ENCODE measurements at regions not wholly inside any gene's neighbourhood (a gene's known extent, or its start where the extent isn't known, plus 50 kb on each side); places are given as distances from the start of the nearest gene placed in this dataset.

GRCh38 chr6:170116636-170117035 lies 174.2 kb downstream of the DLL1 start:
- no peaks in the 10 kb centered on the region for H3K9me3 ChIP-seq
- H3K4me1 ChIP-seq (ENCODE audit: control insufficient read depth in 1 of 2, insufficient read depth in 1 of 2, low read depth in 1 of 2, low read length in 1 of 2), result no peaks in the 10 kb centered on the region
- H3K27me3 ChIP-seq, result no peaks in the 10 kb centered on the region
- no peaks in the 10 kb centered on the region for H3K36me3 ChIP-seq
- TF ChIP-seq, protein P1, sequence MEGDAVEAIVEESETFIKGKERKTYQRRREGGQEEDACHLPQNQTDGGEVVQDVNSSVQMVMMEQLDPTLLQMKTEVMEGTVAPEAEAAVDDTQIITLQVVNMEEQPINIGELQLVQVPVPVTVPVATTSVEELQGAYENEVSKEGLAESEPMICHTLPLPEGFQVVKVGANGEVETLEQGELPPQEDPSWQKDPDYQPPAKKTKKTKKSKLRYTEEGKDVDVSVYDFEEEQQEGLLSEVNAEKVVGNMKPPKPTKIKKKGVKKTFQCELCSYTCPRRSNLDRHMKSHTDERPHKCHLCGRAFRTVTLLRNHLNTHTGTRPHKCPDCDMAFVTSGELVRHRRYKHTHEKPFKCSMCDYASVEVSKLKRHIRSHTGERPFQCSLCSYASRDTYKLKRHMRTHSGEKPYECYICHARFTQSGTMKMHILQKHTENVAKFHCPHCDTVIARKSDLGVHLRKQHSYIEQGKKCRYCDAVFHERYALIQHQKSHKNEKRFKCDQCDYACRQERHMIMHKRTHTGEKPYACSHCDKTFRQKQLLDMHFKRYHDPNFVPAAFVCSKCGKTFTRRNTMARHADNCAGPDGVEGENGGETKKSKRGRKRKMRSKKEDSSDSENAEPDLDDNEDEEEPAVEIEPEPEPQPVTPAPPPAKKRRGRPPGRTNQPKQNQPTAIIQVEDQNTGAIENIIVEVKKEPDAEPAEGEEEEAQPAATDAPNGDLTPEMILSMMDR (IDR thresholded peaks at IDR 0.05), result no peak
- H3K27ac ChIP-seq, result no peak overlapping the region
- H3K4me3 ChIP-seq (ENCODE audit: low read depth in 1 of 2, low read length in 1 of 2), result no peak overlapping the region

DNA sequence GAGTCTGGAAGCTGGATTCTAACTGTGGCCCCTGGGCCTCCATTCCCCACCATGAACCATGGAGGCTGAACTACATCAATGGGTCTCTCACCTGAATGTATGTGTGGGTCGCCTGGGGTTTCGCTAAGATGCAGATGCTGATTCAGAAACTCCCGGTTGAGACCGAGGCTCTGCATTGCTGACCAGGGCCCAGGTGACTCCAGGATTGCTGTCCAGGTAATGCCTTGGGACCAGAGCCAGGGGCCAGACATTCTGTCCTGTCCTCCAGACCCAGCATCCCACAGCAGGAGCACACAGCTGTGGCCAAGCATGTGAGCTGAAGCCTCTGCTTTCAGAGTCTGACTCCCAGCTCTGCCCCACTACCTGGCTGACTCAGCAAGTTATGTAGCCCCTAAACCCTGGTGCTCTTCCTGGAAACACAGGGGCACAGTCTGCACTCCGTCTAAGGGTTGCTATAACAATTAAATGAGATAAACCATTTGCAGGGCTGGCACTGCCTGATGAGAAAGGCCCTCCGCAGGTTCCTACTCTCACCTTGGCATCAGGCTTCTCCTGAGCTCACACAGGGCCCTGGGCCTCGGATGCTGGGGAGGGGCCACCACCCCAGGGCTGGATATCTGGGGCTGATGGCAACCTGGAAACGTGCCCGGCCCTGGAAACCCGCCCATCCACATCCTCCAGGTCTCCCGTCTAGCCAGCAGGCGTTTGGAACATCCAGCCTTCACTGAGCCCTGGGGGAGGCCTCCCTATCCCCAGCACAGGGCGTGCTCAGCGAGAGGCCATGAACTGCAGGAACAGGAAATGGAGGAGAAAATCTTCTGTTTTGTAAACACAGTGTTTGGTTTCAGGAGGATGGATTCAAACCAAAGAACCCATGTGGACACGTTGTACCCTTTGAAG lies 175.7 kb downstream of the DLL1 start:
- Histone ChIP-seq H3K27me3 (no peaks in the 10 kb centered on the region), H3K4me3 (ENCODE audit: low read depth in 1 of 2, low read length in 1 of 2) (no peak overlapping the region), H3K9me3 (no peaks in the 10 kb centered on the region), H3K4me1 (ENCODE audit: control insufficient read depth in 1 of 2, insufficient read depth in 1 of 2, low read depth in 1 of 2, low read length in 1 of 2) (no peaks in the 10 kb centered on the region), H3K36me3 (no peaks in the 10 kb centered on the region), H3K27ac (no peak overlapping the region)
- TF ChIP-seq, protein P1 (IDR thresholded peaks at IDR 0.05), result no peak

DNA sequence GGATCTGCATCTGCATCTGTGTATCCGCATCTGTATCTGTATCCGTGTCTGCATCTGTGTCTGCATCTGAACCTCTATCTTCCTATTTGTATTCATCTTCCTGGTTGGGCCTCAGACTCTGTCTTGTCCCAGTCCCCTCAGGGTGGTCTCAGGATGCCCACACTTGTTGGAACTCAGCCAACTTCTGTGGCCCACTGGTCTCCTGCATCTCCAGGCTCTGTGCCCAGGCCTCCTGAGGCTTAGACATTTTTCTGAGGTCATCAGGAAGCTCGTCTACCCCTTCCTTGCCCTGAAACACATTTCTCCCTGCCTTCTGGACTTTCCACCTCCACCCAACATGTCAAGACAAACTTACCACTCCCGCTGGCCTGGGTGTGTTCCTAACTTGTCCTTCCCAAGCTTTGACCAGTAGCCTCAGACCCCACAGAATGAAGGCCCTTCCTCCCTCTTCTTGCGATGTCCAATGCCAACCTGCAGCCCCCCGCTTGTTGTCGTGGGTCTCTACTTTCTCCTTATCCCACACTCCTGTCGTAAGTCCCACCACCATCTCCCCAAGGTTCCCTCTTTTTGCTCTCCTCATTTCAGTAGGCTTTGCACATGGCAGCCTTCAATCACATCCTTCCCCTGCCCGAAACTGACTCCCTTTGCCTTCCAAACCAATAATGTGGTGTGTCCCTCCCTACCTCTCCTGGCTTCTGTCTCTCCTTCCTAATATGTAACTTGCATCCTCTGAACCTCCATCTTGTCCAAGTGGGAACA lies 176.5 kb downstream of the DLL1 start:
- Histone ChIP-seq H3K4me3 (ENCODE audit: low read depth in 1 of 2, low read length in 1 of 2) (no peak overlapping the region), H3K27me3 (no peaks in the 10 kb centered on the region), H3K9me3 (no peaks in the 10 kb centered on the region), H3K27ac (no peak overlapping the region), H3K36me3 (no peaks in the 10 kb centered on the region), H3K4me1 (ENCODE audit: control insufficient read depth in 1 of 2, insufficient read depth in 1 of 2, low read depth in 1 of 2, low read length in 1 of 2) (no peaks in the 10 kb centered on the region)
- TF ChIP-seq, protein P1 (IDR thresholded peaks at IDR 0.05), result no peak

GRCh38 chr6:170113141-170113540 lies 177.7 kb downstream of the DLL1 start:
- Histone ChIP-seq H3K4me1 (ENCODE audit: control insufficient read depth in 1 of 2, insufficient read depth in 1 of 2, low read depth in 1 of 2, low read length in 1 of 2) (no peaks in the 10 kb centered on the region), H3K27ac (no peak overlapping the region), H3K9me3 (no peaks in the 10 kb centered on the region), H3K27me3 (no peaks in the 10 kb centered on the region), H3K4me3 (ENCODE audit: low read depth in 1 of 2, low read length in 1 of 2) (no peak overlapping the region), H3K36me3 (no peaks in the 10 kb centered on the region)
- TF ChIP-seq, protein P1 (IDR thresholded peaks at IDR 0.05), result no peak

- no peaks in the 10 kb centered on the region for H3K9me3 ChIP-seq
Measured at GRCh38 chr6:170112583-170112860, 178.4 kb downstream of the DLL1 start.

More at GRCh38 chr6:170112583-170112860, 178.4 kb downstream of the DLL1 start:
- H3K27me3 ChIP-seq, result no peaks in the 10 kb centered on the region
- no peak overlapping the region for H3K4me3 ChIP-seq (ENCODE audit: low read depth in 1 of 2, low read length in 1 of 2)
- H3K27ac ChIP-seq, result no peak overlapping the region
- TF ChIP-seq, protein P1 (IDR thresholded peaks at IDR 0.05), result no peak
- H3K36me3 ChIP-seq, result no peaks in the 10 kb centered on the region
- H3K4me1 ChIP-seq (ENCODE audit: control insufficient read depth in 1 of 2, insufficient read depth in 1 of 2, low read depth in 1 of 2, low read length in 1 of 2), result no peaks in the 10 kb centered on the region
